WI38 (cell line): ENCODE measurements at regions not wholly inside any gene's neighbourhood (a gene's known extent, or its start where the extent isn't known, plus 50 kb on each side); places are given as distances from the start of the nearest gene placed in this dataset.

Experiments used
- H3K4me3 ChIP-seq: 2 replicates; pipeline ENCODE4 v1.5.1; 2011; ENCODE audit warnings: low read depth, mild to moderate bottlenecking, control low read depth, low read length
- TF ChIP-seq, protein P1 (sequence below): IDR thresholded peaks from 2 replicates; pipeline ENCODE4 v1.5.1; 2012; ENCODE audit warnings: low read depth, mild to moderate bottlenecking, control low read depth, low read length

DNA sequence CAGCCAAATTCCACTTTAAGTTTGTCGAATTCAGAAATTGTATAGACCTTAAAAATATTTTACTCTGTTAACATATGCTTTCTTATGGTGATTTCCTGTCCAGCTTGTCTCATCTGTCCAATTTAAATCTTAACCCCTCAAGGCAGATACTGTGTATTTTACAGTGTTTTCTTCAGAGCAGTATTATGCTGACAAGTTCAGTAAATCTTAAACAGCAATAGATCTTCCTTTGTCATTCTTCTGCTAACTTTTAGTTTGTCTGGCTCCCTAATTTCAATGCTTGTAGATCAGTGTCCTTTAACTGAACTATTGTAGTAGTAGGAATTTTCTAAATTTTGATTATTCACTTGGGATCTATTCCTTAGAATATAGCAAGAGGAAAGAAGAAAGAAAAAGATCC is 52.8 kb upstream of the MEIS1 start:
- TF ChIP-seq, protein P1, sequence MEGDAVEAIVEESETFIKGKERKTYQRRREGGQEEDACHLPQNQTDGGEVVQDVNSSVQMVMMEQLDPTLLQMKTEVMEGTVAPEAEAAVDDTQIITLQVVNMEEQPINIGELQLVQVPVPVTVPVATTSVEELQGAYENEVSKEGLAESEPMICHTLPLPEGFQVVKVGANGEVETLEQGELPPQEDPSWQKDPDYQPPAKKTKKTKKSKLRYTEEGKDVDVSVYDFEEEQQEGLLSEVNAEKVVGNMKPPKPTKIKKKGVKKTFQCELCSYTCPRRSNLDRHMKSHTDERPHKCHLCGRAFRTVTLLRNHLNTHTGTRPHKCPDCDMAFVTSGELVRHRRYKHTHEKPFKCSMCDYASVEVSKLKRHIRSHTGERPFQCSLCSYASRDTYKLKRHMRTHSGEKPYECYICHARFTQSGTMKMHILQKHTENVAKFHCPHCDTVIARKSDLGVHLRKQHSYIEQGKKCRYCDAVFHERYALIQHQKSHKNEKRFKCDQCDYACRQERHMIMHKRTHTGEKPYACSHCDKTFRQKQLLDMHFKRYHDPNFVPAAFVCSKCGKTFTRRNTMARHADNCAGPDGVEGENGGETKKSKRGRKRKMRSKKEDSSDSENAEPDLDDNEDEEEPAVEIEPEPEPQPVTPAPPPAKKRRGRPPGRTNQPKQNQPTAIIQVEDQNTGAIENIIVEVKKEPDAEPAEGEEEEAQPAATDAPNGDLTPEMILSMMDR: no peak
- H3K4me3 ChIP-seq: no peak overlapping the region

DNA sequence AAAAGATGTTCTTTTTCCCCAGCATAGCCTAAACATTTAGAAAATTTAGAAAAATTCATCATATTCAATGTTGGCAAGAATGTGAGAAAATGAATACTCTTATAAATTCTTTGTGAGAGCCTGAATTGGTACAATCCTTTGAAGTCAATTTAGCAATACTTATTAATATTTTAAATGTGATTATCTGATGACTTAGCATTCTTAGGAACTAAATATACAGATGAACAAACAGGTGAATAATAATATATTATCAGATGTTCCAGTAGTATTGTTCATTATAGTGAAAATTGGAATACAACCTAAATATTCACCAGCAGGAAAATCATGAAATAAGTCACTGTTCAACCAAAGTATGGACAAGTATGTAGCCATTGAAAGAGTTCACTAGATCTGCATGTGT is 55.5 kb upstream of the MEIS1 start:
- H3K4me3 ChIP-seq: no peak overlapping the region
- TF ChIP-seq, protein P1: no peak

DNA sequence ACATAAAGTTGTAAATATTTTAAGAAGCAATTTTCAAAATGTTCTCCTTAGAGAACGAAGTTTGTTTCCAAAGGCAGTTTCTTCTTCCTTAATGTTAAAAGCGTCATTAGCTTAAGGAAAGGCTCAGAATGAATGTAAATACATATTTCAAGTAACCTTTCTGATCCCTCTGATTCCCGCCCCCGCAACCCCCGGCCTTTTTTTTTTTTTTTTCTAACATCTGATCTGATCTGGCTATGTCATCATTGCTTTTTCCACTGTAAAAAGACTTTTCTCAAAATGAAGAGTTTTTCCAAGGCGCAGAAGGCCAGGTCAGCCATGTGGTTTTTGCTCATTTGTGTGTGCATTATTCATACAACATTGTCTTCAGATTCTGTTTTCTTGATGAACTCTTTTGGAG is 57.1 kb upstream of the MEIS1 start:
- no peak overlapping the region for H3K4me3 ChIP-seq
- TF ChIP-seq, protein P1: no peak

DNA sequence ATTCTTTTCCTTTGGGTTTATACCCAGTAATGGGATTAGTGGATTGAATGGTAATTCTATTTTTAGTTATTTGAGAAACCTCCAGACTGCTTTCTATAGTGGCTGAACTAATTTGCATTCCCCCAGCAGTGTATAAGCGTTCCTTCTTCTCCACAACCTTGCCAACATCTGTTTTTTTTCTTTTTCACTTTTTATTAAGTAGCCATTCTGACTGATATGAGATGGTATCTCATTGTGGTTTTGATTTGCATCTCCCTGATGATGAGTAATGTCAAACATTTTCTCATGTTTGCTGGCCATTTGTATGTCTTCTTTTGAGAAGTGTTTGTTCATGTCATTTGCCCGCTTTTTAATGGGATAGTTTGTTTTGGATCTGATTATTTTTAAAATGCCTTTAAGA is 64.1 kb upstream of the MEIS1 start:
- TF ChIP-seq, protein P1: no peak
- no peak overlapping the region for H3K4me3 ChIP-seq

DNA sequence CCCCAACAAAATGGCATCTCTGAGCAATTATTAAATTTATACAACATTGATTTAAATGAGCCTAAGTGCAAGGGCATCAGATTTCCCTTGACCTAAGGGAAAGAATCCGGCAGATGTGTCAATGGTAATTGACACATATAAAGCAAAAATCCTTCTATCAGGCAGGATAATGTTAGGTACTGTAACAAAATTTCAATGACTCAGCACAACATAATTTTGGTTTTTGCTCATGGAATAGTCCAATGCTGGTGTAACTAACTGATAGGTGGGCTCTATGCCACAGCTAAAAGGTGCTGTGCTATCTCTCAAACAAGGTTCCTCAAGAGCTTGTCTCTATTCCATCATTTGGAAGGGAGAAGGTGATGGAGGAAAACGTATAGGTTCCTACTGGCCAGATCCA is 68.3 kb upstream of the MEIS1 start:
- H3K4me3 ChIP-seq: no peak overlapping the region
- TF ChIP-seq, protein P1: no peak

DNA sequence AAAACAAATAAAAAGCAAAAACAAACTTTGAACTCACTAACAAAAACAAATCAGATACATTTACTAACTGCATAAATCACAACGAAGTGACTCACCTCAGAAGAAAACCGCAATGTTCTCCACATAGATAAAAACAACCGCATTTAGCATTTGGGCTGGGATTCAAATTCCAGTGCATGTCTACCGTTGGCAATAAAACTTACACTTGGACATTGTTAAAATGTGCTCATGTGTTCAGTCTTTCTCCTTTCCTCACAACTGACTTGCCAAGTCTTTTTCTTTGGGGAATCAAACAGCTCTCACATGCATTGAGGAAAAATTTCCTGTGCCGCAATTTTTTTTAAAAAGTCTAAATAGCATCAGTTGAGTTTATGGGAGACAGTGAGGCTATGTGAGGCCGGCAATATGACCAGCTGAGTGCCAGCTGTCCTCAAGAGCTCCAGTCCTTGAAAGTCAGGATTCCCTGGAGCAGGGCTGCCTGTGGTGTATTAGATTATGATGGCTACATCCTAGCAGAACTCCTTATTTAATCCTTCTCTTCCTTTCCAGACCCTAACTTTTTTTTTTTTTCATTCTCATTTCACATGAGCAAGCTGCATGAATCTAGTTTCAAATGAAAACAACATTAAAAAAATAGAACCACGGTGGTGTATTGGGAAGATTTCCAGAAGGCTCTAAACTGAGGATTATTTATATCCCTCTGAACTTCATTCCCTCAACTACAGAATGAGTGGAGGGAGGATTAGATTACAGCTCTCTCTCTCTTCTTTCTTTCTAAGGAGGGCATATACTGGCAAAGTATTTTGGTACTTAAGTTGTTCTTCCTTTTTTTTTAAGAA is 70.2 kb upstream of the MEIS1 start:
- TF ChIP-seq, protein P1: no peak
- no peak overlapping the region for H3K4me3 ChIP-seq

DNA sequence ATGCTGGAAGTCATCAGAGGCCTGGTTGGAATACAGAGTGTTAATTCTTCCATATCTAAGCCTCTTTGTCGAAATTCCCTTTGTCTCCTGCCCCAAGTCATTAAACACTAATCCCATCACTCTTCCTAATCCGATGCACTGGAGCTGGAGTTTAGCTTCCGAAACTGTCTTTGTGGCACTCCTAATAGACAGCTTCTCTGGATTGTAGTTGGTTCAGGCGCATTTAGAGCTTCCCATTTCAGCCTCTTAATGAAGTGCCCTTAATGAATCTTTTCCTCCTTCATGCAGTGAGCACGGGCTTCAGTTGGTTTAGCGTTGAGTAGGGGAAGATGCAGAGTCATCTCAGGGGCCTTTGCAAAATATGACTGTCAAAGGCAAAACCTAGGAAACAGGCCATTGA is 72.2 kb upstream of the MEIS1 start:
- TF ChIP-seq, protein P1: no peak
- H3K4me3 ChIP-seq: no peak overlapping the region
